GM21381 (cell line): ENCODE measurements at regions not wholly inside any gene's neighbourhood (a gene's known extent, or its start where the extent isn't known, plus 50 kb on each side); places are given as distances from the start of the nearest gene placed in this dataset.

Source experiments
- ATAC-seq: cut with Tn5 transposase; IDR thresholded peaks from one replicate; pipeline ENCODE4 v1.9.1; 2021; ENCODE audit warnings: mild to moderate bottlenecking, moderate library complexity; ENCODE audit not compliant: unreplicated experiment

DNA sequence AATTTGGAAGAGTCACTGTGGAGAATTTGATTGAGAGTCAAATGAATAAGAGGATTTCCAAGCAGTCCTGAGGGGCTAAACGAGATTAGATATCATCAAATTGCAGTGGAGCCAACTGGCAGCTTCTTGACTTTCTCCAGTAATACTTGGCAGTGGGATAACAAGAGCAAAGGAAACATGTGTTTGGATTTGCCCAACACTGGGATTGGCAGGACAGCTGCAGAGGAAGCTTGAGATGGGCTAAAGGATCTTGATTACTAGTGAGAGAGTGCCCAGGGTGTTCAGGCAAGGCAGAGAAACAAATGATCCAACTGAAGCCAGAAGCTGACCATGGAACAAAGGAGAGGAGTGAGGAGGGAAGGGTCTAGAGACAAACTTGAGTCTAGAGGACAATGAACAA is 356.0 kb upstream of the ISL1 start:
- no peak for ATAC-seq

DNA sequence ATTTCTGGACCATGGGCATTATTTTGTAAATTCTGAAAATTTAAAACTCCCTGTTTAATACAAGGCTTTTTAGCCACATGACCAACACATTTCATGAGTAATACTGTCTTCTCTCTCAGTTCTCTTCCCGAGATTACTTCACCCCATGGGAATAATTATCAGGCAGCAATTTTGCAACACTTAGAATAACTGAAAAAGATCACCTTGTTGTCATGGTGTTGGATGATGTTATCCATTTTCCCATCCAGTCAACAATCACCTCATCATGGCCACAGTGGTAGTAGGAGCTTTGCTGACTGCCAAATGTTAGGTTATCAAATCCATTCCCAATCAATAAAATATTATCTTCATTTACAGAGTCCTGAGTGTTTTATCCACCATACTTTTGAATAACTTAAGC is 354.9 kb upstream of the ISL1 start:
- ATAC-seq, result no peak

DNA sequence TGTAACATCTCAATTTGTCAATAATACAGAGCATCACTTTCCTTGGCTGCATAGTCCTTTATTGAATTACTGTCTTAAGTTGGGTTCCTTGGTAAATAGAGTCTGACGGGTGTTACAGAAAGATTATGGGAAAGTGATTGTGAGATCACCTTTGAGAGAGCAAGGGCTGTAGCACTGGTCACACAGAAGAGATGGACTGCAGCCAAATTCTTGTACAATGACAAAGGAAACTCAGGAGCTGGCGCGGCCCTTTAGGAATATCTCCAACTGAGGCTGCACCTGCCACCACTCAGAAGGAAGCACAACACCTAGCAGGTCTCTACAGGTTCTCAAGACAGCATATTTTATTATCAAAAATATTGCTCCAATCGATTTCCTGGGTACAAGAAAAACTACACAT is 350.0 kb upstream of the ISL1 start:
- no peak for ATAC-seq

DNA sequence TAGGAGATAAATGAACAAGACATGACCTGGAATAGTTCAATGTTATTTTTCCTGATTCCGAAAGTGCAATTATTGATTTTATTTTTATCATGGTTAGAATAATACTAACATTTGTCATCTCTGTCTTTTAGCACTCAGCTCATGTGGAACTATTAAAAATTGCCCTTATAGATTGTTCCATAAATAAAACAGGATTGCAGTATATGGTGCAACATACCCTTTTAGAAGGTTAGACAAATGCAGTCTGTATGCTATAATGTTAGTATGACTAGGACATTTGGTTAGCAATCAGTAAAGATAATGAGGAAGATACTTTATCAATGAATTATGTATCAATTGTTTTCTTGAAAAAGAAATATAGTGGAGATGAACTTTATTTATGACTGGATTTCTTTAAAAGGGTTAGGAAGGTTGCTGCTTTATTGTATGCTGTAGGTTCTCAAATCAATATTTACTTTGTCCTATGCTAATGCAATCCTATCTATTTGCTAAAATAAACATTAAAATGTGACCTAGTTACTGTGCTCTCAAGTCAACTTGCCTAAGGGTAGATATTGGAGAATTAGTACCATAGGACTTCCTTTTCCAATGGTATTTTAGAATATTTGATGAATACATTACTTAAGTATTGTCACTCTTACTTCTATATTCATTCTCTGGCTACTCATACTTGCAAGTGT is 348.9 kb upstream of the ISL1 start:
- ATAC-seq, result no peak

DNA sequence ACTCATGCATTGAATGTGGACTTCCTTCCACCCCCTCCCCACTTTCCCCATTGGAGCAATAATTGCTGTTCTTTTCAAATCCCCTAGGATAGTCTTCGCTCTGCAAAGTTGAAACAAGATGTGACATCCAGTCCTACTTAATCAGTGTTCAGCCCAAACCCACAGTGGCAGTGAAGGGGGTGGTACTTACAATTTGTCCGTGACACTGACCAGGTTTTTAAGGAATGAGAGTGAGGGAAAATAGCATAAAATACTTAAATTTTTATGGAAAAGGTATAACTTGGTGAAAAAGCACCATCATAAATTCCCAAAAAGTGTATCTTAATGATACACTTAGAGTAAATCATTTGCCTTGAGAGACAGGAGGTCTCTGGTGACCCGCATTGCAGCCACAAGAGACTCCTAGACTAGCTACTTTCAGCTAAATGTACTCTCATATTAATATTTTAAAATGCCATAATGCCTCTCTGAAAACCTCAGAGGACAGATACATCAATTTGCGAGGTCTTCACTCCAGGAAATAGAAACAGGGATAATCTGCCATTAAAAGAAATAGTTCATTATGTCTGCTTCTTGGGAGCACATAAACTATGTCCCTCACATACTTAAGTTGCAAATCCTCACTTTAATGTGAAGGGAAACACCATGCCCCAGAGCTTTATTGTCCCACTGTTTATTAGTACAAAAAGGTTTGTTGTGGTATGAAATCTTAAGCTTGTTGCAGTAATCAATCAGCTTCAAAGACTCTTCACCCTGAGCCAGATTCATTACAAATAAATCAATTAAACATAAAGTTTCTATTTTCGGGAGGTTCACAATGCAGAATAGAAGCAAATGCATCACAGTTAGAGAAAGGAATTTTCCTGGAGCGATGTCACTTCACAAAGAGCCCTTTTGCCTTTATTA is 343.6 kb upstream of the ISL1 start:
- no peak for ATAC-seq

DNA sequence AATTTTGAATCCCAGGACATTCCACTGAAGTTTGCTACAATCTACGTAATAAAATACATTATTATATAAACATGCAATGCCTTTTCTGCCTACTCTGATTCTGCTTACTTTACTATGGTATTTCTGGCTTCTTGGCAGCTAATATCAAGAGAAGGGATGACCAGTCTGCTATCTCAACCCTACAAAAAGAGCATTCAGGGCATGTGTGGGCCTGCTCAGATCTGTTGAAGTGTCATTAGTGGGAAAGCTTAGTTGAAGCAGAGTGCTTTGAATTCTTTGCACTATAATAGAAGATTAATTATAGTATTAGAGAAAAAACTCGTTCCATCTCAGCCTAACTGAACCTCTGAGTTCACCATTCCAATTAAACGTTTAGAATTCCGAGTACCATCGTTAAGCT is 339.5 kb upstream of the ISL1 start:
- no peak for ATAC-seq

DNA sequence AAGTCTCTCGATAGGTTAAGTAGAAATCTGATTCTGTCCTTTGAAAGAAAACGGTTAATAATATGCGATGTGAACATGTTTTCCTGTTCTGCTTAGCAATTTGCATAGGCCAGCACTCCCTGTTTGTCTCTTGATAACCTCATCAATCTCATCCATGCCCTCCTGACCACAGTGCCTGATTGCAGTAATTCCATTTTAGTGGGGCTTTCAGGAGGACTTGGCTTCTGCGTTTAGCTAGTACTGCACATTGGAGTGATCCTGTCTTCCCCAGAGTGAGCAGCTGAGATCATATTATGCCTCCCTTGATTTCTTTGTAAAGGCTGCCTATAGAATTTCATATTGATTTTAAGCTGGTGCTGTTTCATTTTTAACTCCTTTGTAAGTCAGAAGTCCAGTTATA is 335.9 kb upstream of the ISL1 start:
- no peak for ATAC-seq

DNA sequence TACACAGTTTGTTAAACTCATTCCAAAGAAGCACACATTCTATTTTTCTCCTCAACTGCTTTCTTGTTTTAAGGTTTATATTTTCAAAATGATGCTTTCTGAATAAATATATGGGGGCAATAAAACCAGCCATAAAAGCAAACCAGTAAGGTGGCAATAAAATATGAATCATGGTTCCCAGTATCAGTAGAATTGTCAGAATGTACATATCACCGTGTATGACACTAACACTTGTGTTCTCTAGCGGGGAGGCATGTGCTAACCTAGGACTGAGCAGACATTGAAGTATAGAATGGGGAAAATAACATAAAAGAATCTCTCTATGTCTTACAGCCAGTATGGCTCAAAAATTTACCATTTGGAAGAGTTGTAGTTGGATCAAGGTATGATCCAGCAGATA is 329.9 kb upstream of the ISL1 start:
- no peak for ATAC-seq

DNA sequence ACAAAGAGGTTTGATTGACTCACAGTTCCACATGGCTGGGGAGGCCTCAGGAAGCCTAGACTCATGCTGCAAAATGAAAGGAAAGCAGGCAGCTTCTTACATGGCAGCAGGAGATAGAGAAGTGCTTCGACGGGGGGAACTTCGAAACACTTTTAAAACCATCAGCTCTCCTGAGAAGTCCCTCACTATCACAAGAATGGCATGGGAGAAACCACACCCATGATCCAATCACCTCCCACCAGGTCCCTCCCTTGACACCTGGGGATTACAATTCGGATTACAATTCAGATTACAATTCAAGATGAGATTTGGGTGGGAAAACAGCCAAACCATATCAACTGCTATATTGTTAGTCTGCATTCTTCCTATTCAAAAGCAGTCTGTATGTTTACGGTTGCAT is 322.3 kb upstream of the ISL1 start:
- no peak for ATAC-seq

DNA sequence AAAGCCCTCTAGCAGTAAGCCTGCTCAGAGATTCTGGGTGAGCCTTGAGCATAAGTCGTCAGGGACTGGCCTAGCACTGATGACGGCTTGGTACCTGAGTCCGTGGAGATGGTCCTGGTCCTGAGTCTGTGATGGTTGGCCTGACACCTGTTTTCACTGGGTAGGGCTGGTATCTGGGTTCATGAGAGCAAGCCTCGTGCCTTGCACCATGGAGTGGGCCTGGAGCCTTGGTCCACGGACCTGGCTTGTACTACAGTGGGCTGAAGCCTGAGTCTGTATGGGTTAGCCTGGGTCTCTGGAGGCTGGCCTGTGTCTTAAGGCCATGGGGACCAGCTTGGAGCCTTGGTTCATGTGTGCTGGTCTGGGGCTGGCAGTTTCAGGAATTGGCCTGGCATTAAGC is 310.3 kb upstream of the ISL1 start:
- ATAC-seq, result no peak

DNA sequence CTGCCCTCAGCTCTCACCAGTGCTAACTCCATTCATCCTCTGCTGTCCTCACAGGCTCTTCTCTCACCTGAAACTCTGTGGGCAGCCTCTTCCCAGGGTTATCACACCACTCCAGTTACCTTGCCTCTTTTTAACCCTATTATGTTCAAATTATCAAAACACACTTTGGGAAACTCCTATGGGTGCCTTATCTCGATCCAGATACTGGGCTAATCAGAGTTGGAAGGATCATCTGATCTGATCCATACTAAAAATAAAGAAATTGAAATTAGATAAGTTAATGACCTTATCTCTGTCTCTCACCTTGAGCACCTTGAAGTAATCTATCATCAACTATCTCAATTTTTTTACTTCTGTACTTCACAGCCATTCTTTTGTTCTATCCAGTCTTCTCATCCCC is 300.5 kb upstream of the ISL1 start:
- ATAC-seq, result no peak

DNA sequence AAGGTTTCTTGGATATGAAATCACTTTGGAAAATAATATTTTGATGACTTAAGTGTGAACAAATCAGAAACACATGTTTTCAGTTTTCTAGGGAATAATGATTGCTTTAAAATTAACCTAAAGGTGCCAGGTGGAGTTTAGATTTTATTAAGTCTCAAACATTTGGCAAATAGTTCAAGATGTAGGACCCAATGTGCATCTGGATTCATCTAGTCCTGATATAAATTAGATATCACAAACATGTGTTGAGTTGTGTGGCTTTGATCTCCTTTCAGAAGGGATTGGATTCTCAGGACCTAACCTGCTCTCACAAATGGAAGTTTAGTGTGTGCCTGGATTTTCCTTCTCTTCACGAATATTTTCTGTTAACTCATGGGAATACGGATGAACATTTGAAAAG is 291.4 kb upstream of the ISL1 start:
- ATAC-seq, result no peak

DNA sequence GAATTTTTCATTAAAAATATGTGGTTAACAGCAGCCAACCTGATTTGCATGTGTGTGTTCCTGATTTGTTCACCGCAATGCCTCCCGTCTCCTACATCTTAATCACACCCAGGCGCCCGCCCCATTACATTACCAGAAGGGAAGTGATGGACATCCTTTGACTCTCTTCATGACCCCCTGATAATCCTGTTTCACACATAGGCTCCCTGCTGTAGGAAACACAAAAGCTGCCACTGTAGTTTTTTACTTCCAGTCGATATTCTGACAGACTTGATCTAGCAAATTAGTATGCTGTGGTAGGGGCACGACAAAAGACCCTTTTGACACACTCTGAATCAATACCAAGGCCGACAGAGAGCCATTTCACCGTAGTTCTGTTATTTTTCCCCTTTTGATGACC is 287.8 kb upstream of the ISL1 start:
- ATAC-seq, result no peak

DNA sequence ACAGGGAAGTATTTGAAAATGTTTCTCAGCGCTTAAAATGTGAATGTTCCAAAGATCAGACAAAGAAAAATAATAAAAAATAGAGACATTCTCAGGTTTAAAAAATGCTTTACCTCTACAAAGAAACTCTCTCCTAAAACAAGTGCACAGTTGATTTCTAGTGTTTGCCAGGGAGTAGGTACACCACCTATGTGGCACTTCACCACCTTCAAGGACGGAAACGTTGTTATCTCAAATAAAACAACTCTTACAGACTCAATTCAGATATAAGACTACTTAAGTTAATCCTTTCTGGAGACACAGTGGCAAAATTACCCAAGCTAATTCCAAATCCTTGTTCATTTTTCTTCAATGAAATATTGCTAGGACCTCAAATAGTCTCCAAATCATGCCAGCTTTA is 286.4 kb upstream of the ISL1 start:
- ATAC-seq, result no peak

DNA sequence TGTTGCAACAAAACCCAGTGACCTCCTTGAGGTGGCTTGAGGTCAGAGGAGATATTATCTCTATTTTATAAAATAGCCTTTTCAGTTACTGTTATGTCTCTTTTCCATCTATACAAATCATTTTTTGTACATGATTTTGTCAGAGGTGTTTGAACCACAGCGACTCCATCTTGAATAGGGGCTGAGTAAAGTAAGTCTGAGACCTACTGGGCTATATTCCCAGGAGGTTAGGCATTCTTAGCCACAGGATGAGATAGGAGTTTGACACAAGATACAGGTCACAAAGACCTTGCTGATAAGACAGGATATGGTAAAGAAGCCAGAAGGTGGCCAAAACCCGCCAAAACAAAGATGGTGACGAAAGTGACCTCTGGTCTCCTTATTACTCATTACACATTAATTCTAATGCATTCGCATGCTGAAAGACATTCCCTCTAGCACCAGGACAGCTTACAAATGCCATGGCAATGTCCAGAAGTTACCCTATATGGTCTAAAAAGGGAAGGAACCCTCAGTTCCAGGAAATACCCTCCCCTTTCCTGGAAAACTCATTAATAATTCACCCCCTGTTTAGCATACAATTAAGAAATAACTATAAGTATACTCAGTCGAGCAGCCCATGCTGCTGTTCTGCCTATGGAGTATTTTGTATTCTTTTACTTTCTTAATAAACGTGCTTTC is 283.9 kb upstream of the ISL1 start:
- no peak for ATAC-seq

DNA sequence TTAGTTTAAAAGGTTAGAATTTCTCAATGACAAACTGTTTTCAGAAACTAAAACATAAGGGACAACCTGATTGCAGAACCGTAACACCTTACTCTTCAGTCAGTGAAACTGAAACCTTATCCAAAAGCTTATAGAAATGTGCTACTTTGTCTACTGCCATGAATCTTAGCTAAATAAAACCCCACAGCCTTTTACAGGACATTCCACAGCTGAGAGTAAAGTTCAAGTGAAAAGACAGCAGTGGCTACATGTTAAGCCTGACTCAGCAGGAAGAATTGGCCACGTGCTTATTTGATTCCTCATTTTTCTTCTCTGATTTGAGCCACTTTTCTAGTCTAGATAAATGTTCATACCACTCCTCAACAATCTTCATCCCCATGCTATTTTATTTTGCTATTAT is 278.7 kb upstream of the ISL1 start:
- ATAC-seq, result no peak

DNA sequence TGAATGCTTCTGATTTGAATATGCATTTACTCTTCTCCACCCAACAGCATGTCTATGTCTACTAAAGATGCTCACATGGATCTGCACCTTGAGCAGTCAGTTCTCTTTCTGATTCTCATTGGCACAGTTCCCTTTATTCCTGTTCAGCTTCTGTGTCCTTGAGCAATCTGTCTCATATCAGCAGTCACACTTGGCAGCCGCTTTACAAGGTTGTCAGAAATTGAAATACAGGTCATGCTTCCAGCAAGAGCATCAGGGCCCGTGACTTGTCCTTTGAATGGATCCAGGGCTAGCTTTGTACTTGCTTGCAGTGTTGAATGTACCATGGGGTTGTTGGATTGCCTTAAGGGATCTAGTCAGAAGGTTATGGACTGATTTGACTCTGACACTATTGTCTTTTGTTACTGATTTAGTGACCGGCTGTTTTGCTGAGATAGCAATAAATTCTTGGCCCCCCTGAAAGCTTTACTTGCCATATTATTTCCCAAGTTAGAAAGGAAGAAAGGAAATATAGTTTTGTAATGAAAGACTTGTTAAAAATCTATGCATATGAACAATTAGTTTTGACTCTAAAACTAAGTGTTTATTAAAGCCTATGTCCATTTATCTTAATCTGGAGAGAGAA is 273.4 kb upstream of the ISL1 start:
- ATAC-seq, result no peak

DNA sequence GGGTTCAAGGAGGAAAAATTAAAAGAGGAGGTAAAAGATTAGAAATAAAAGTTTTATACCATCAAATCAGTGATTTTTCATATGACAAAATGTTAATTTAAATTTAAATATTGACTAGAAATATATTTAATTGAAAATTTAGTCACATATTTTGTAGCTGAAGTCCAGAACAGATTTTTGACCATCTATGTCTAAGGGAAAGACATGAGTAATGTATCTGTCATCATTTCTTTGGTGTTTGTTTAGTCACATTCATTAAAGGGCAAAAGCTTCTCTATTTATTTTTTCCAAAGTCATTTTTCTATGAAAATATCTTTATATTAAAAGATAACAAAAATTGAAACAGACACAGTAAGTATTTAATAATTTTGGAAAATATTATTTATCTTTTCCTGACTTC is 252.0 kb upstream of the ISL1 start:
- ATAC-seq, result no peak

DNA sequence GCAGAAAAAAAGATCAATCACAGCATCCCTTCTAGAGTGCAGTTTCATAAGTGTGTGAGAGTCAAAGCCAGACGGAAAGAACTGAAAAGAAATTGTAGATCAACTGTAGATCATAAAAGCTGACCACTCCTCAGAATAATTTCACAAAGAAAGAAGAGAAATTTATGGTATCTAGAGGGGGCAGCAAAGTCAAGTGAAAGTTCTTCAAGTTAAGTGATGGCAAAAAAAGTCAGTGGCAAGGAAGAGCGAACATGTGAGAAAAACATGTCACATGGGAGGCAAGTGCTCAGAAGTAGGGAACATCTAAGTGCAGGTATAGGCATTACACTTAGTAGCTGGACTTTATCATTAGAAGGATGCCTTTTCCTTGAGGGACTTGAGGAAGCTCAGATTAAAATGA is 245.1 kb upstream of the ISL1 start:
- ATAC-seq, result no peak

DNA sequence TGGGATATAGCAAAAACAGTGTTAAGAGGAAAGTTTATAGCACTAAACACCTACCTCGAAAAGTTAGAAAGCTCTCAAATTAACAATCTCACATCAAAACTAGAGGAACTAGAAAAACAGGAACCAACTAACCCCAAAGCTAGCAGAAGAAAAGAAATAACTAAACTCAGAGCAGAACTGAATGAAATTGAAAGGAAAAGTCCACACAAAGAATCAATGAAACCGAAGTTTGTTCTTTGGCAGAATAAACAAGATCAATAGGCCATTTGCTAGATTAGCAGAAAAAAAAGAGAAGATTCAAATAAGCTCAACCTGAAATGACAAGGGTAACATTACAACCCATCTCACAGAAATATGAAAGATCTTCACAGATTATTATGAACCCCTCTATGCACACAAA is 234.8 kb upstream of the ISL1 start:
- no peak for ATAC-seq

DNA sequence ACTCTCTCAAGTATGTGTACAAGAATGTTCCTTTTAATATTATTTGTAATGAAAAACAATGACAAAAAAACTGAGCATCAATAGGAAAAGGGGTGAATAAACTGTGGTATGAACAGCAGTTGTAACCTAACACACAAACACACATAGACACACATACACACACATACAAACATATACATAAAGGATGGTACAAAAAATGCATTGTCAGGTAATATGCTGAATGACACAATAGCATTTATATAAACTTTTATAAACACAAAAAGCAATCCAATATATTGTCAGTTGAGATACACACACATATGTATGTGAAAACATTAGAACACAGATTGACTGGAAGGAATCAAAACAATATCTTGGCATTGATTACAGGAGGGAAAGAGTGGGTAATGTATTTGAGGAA is 227.0 kb upstream of the ISL1 start:
- no peak for ATAC-seq

DNA sequence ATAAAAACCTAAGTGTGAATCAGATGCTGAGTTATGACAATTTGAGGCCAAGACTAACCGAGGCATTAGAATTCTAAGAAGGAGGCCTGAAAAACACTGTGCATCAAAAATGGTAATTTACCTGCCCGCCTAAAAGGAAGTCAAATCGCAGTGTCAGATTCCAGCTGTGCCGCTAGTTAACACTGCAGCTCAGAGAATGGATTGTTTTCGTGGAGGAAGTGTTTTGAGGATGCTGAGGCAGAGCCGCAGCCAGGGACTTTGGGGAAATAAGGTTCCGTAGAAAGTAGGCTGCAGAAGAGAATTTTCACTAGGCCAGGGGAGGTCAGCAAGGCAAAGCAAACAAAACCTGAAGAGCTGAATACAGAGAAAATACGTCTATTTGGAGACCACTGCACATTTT is 226.4 kb upstream of the ISL1 start:
- no peak for ATAC-seq
